HL-60 (cell line): ENCODE measurements at regions not wholly inside any gene's neighbourhood (a gene's known extent, or its start where the extent isn't known, plus 50 kb on each side); places are given as distances from the start of the nearest gene placed in this dataset.

Source experiments
- DNase-seq, 2 experiments: peaks; one replicate each; pipeline ENCODE4 v3.0.0-alpha.2; 2010 to 2020; ENCODE audit warnings: low read depth in 1 of 2, low spot score in 1 of 2
- H3K27ac ChIP-seq: fragments of 250-450 bp; sonication (Bioruptor Pico); replicated peaks from 2 replicates; pipeline ENCODE4 v1.5.1; 2020; ENCODE audit warnings: mild to moderate bottlenecking, moderate library complexity
- H3K27me3 ChIP-seq: fragments of 250-450 bp; sonication (Bioruptor Pico); 2 replicates; pipeline ENCODE4 v1.5.1; 2021; ENCODE audit warnings: mild to moderate bottlenecking, moderate library complexity; ENCODE audit not compliant: insufficient read depth, poor library complexity, severe bottlenecking
- H3K4me3 ChIP-seq: replicated peaks from 2 replicates; pipeline ENCODE4 v1.5.1; 2011; ENCODE audit warnings: mild to moderate bottlenecking, control low read depth, low read length; ENCODE audit not compliant: insufficient read depth
- CTCF ChIP-seq: IDR thresholded peaks from one replicate; pipeline ENCODE4 v1.5.1; 2011; ENCODE audit warnings: low read length, control low read depth, inconsistent platforms; ENCODE audit not compliant: insufficient read depth
- GABPA ChIP-seq: IDR thresholded peaks from 2 replicates; pipeline ENCODE4 v1.6.1; 2012; ENCODE audit warnings: low read depth
- POLR2AphosphoS5 ChIP-seq: IDR thresholded peaks from 2 replicates; pipeline ENCODE4 v1.6.1; 2012; ENCODE audit warnings: low read depth
- REST ChIP-seq: IDR thresholded peaks from 2 replicates; pipeline ENCODE4 v1.6.1; 2012; ENCODE audit warnings: low read depth; ENCODE audit not compliant: insufficient replicate concordance
- SPI1 ChIP-seq: IDR thresholded peaks from 2 replicates; pipeline ENCODE4 v1.6.1; 2012; ENCODE audit warnings: low read depth, mild to moderate bottlenecking, borderline replicate concordance

GRCh38 chr7:106518967-106519366 lies 142.0 kb downstream of the CCDC71L start:
- H3K4me3 ChIP-seq = no peak overlapping the region
- no peak for TF ChIP-seq GABPA
- H3K27ac ChIP-seq = no peak overlapping the region
- no peak for DNase-seq
- no peaks in the 10 kb centered on the region for H3K27me3 ChIP-seq

GRCh38 chr7:106518239-106518638 lies 142.7 kb downstream of the CCDC71L start:
- TF ChIP-seq REST (no peak), SPI1 (no peak), CTCF (no peak), POLR2AphosphoS5 (no peak), GABPA (no peak)
- Histone ChIP-seq H3K27me3 (no peaks in the 10 kb centered on the region), H3K27ac (no peak overlapping the region), H3K4me3 (no peak overlapping the region)
- DNase-seq = no peak

- Histone ChIP-seq H3K4me3 (no peak overlapping the region), H3K27ac (no peak overlapping the region), H3K27me3 (no peaks in the 10 kb centered on the region)
- no peak for TF ChIP-seq CTCF
- TF ChIP-seq REST = no peak
- no peak for TF ChIP-seq SPI1
- TF ChIP-seq POLR2AphosphoS5 = no peak
- no peak for TF ChIP-seq GABPA
- DNase-seq = no peak
These were observed 143.4 kb downstream of the CCDC71L start for GRCh38 chr7:106517508-106517907.

- H3K4me3 ChIP-seq = no peak overlapping the region
- TF ChIP-seq POLR2AphosphoS5 (no peak), CTCF (no peak), GABPA (no peak), SPI1 (no peak), REST (no peak)
- no peak for DNase-seq
- H3K27me3 ChIP-seq = no peaks in the 10 kb centered on the region
- no peak overlapping the region for H3K27ac ChIP-seq
These were observed 145.6 kb downstream of the CCDC71L start for GRCh38 chr7:106515321-106515720.
